ENCODE measurements at regions not wholly inside any gene's neighbourhood (a gene's known extent, or its start where the extent isn't known, plus 50 kb on each side); places are given as distances from the start of the nearest gene placed in this dataset.

- TF ChIP-seq CTCF (conservative IDR thresholded peaks at IDR 0.05; ENCODE audit: low read depth), result no peak
- no peak for DNase-seq (ENCODE audit: low spot score)
- CTCF ChIA-PET, result no interaction called here
- POLR2A ChIA-PET (ENCODE audit: low non-redundant PET), result no interaction called here
- no peak overlapping the region for H3K27ac ChIP-seq
Observed at GRCh38 chr3:193845144-193845543, 252.1 kb downstream of the OPA1 start.

- CTCF ChIA-PET, result no interaction called here
- no peak overlapping the region for H3K27ac ChIP-seq
- no peak for TF ChIP-seq CTCF (conservative IDR thresholded peaks at IDR 0.05; ENCODE audit: low read depth)
- POLR2A ChIA-PET (ENCODE audit: low non-redundant PET), result no interaction called here
- DNase-seq (ENCODE audit: low spot score), result no peak
Observed at GRCh38 chr3:193846569-193846968, 253.6 kb downstream of the OPA1 start.

- ChIA-PET POLR2A (ENCODE audit: low non-redundant PET) (no interaction called here), CTCF (interaction anchor here (0.6 kb wide), 1 partner anchor 67 kb away, joined by 3 read pairs; no protein-coding TSS in a partner anchor)
- no peak for TF ChIP-seq CTCF (conservative IDR thresholded peaks at IDR 0.05; ENCODE audit: low read depth)
- DNase-seq (ENCODE audit: low spot score), result no peak
- no peak overlapping the region for H3K27ac ChIP-seq
Observed at GRCh38 chr3:193847402-193847801, 254.4 kb downstream of the OPA1 start.

GRCh38 chr3:193848547-193848946, 255.5 kb downstream of the OPA1 start:
- no peak overlapping the region for H3K27ac ChIP-seq
- no peak for TF ChIP-seq CTCF (conservative IDR thresholded peaks at IDR 0.05; ENCODE audit: low read depth)
- ChIA-PET CTCF (interaction anchor here (0.7 kb wide), 2 partner anchors 31 to 97 kb away, joined by 4 to 5 read pairs; no protein-coding TSS in a partner anchor), POLR2A (ENCODE audit: low non-redundant PET) (no interaction called here)
- DNase-seq (ENCODE audit: low spot score), result no peak

- DNase-seq (ENCODE audit: low spot score), result no peak
- CTCF ChIA-PET, result interaction anchor here (0.6 kb wide), 2 partner anchors 466 to 550 kb away, joined by 3 to 7 read pairs; no protein-coding TSS in a partner anchor
- POLR2A ChIA-PET (ENCODE audit: low non-redundant PET), result no interaction called here
- no peak overlapping the region for H3K27ac ChIP-seq
- no peak for TF ChIP-seq CTCF (conservative IDR thresholded peaks at IDR 0.05; ENCODE audit: low read depth)
Observed at GRCh38 chr3:193850084-193850619, 257.1 kb downstream of the OPA1 start.

GRCh38 chr3:193851428-193851847, 258.4 kb downstream of the OPA1 start:
- ChIA-PET POLR2A (ENCODE audit: low non-redundant PET) (no interaction called here), CTCF (no interaction called here)
- TF ChIP-seq CTCF (conservative IDR thresholded peaks at IDR 0.05; ENCODE audit: low read depth), result no peak
- no peak for DNase-seq (ENCODE audit: low spot score)
- no peak overlapping the region for H3K27ac ChIP-seq

Data from RWPE1 (cell line).